Mesendoderm (in vitro differentiated cells): ENCODE measurements at regions not wholly inside any gene's neighbourhood (a gene's known extent, or its start where the extent isn't known, plus 50 kb on each side); places are given as distances from the start of the nearest gene placed in this dataset.
A peak's percentile ranks its signal among the peaks of the same experiment; 100 is the strongest.

Source experiments
- DNase-seq: peaks from one replicate; pipeline ENCODE4 v3.0.0; 2013
- H2AK5ac ChIP-seq: 2 replicates; pipeline ENCODE4 v1.6.1; 2013; ENCODE audit warnings: low read length, inconsistent platforms
- H2BK120ac ChIP-seq: 2 replicates; pipeline ENCODE4 v1.6.1; 2013; ENCODE audit warnings: low read depth, mild to moderate bottlenecking, low read length, moderate library complexity, mixed read lengths
- H2BK15ac ChIP-seq: replicated peaks from 2 replicates; pipeline ENCODE4 v1.6.1; 2013; ENCODE audit warnings: low read depth, mild to moderate bottlenecking, moderate library complexity
- H2BK5ac ChIP-seq: 2 replicates; pipeline ENCODE4 v1.6.1; 2013; ENCODE audit warnings: low read length, inconsistent platforms
- H3K18ac ChIP-seq: 2 replicates; pipeline ENCODE4 v1.6.1; 2013; ENCODE audit warnings: mild to moderate bottlenecking, low read length, mixed read lengths
- H3K23ac ChIP-seq: one replicate; pipeline ENCODE4 v1.6.1; 2013; ENCODE audit warnings: low read length
- H3K27ac ChIP-seq: 2 replicates; pipeline ENCODE4 v1.5.1; 2013; ENCODE audit warnings: low read depth, mild to moderate bottlenecking, inconsistent platforms, low read length, moderate library complexity
- H3K27me3 ChIP-seq: 2 replicates; pipeline ENCODE4 v1.6.1; 2013; ENCODE audit warnings: low read length, control low read depth, mild to moderate bottlenecking, inconsistent platforms; ENCODE audit not compliant: insufficient read depth, poor library complexity
- H3K36me3 ChIP-seq: 2 replicates; pipeline ENCODE4 v1.6.1; 2013; ENCODE audit warnings: low read length, inconsistent platforms; ENCODE audit not compliant: control insufficient read depth, insufficient read depth
- H3K4ac ChIP-seq: one replicate; pipeline ENCODE4 v1.6.1; 2013; ENCODE audit warnings: low read depth, mild to moderate bottlenecking, low read length, moderate library complexity
- H3K4me1 ChIP-seq: 2 replicates; pipeline ENCODE4 v1.6.1; 2013; ENCODE audit warnings: low read depth, low read length, inconsistent platforms; ENCODE audit not compliant: control insufficient read depth
- H3K4me2 ChIP-seq: 2 replicates; pipeline ENCODE4 v1.6.1; 2013; ENCODE audit warnings: low read length
- H3K4me3 ChIP-seq: 2 replicates; pipeline ENCODE4 v1.5.1; 2013; ENCODE audit warnings: mild to moderate bottlenecking, low read length
- H3K56ac ChIP-seq: one replicate; pipeline ENCODE4 v1.6.1; 2013; ENCODE audit warnings: low read length
- H3K79me1 ChIP-seq: 2 replicates; pipeline ENCODE4 v1.6.1; 2013; ENCODE audit warnings: low read length, inconsistent platforms
- H3K79me2 ChIP-seq: 2 replicates; pipeline ENCODE4 v1.6.1; 2013; ENCODE audit warnings: mild to moderate bottlenecking, low read length; ENCODE audit not compliant: control insufficient read depth, insufficient read depth
- H3K9ac ChIP-seq: 2 replicates; pipeline ENCODE4 v1.6.1; 2013; ENCODE audit warnings: low read length, inconsistent platforms
- H4K5ac ChIP-seq: one replicate; pipeline ENCODE4 v1.6.1; 2013; ENCODE audit warnings: low read length
- H4K8ac ChIP-seq: one replicate; pipeline ENCODE4 v1.6.1; 2013; ENCODE audit warnings: low read depth, mild to moderate bottlenecking, control low read depth, low read length, moderate library complexity
- WGBS: extraction: QIAGEN DNeasy Blood & Tissue Kit; methylation state at CpG from one replicate; pipeline ENCODE4 v1.1.7; 2013; ENCODE audit warnings: low lambda C conversion rate, missing lambda C conversion rate; ENCODE audit not compliant: insufficient coverage; ENCODE audit errors: extremely low coverage; 5-methylcytosine and 5-hydroxymethylcytosine counted together

- H3K36me3 ChIP-seq, result no peaks in the 10 kb centered on the region
- H3K4me3 ChIP-seq, result no peak overlapping the region
- H2BK5ac ChIP-seq, result no peak overlapping the region
- H3K79me2 ChIP-seq, result no peaks in the 10 kb centered on the region
- no peak overlapping the region for H2AK5ac ChIP-seq
- H3K79me1 ChIP-seq, result no peaks in the 10 kb centered on the region
- H3K27ac ChIP-seq, result no peak overlapping the region
- no peak overlapping the region for H3K9ac ChIP-seq
- no peak overlapping the region for H4K8ac ChIP-seq
- no peak overlapping the region for H2BK120ac ChIP-seq
- H3K27me3 ChIP-seq, result no peaks in the 10 kb centered on the region
- H3K4ac ChIP-seq, result no peak overlapping the region
- H4K5ac ChIP-seq, result no peak overlapping the region
- no peak overlapping the region for H3K18ac ChIP-seq
- no peak overlapping the region for H3K4me2 ChIP-seq
- H2BK15ac ChIP-seq, result no peak overlapping the region
- H3K23ac ChIP-seq, result no peak overlapping the region
- DNase-seq, result no peak
- H3K4me1 ChIP-seq, result no peaks in the 10 kb centered on the region
- no peak overlapping the region for H3K56ac ChIP-seq
Measured at GRCh38 chr6:147003186-147003585, 201.0 kb upstream of the STXBP5 start.

GRCh38 chr6:147005499-147005898 lies 198.7 kb upstream of the STXBP5 start:
- Histone ChIP-seq H3K27ac (no peak overlapping the region), H3K27me3 (no peaks in the 10 kb centered on the region), H3K9ac (no peak overlapping the region), H3K4me3 (no peak overlapping the region), H3K56ac (no peak overlapping the region), H3K4ac (no peak overlapping the region), H2AK5ac (no peak overlapping the region), H3K4me2 (no peak overlapping the region), H2BK15ac (no peak overlapping the region), H3K23ac (no peak overlapping the region), H2BK120ac (no peak overlapping the region), H3K18ac (no peak overlapping the region), H3K79me1 (no peaks in the 10 kb centered on the region), H2BK5ac (no peak overlapping the region), H3K36me3 (no peaks in the 10 kb centered on the region), H3K79me2 (no peaks in the 10 kb centered on the region), H3K4me1 (no peaks in the 10 kb centered on the region), H4K5ac (no peak overlapping the region), H4K8ac (no peak overlapping the region)
- peak; percentile 64 for DNase-seq

- H4K5ac ChIP-seq, result no peak overlapping the region
- no peaks in the 10 kb centered on the region for H3K79me1 ChIP-seq
- H4K8ac ChIP-seq, result no peak overlapping the region
- H3K18ac ChIP-seq, result no peak overlapping the region
- no peaks in the 10 kb centered on the region for H3K79me2 ChIP-seq
- no peak for DNase-seq
- H3K56ac ChIP-seq, result no peak overlapping the region
- H2BK15ac ChIP-seq, result no peak overlapping the region
- H3K4me3 ChIP-seq, result no peak overlapping the region
- H3K27ac ChIP-seq, result no peak overlapping the region
- no peak overlapping the region for H3K23ac ChIP-seq
- no peaks in the 10 kb centered on the region for H3K4me1 ChIP-seq
- no peaks in the 10 kb centered on the region for H3K36me3 ChIP-seq
- no peak overlapping the region for H2AK5ac ChIP-seq
- H2BK120ac ChIP-seq, result no peak overlapping the region
- H2BK5ac ChIP-seq, result no peak overlapping the region
- no peak overlapping the region for H3K9ac ChIP-seq
- no peak overlapping the region for H3K4ac ChIP-seq
- no peaks in the 10 kb centered on the region for H3K27me3 ChIP-seq
- H3K4me2 ChIP-seq, result no peak overlapping the region
Measured at GRCh38 chr6:147007441-147007840, 196.8 kb upstream of the STXBP5 start.

GRCh38 chr6:147009358-147009757 lies 194.9 kb upstream of the STXBP5 start:
- Histone ChIP-seq H2AK5ac (no peak overlapping the region), H3K4me1 (no peaks in the 10 kb centered on the region), H3K27me3 (no peaks in the 10 kb centered on the region), H3K79me1 (no peaks in the 10 kb centered on the region), H3K79me2 (no peaks in the 10 kb centered on the region), H3K4ac (no peak overlapping the region), H2BK5ac (no peak overlapping the region), H3K4me2 (no peak overlapping the region), H3K18ac (no peak overlapping the region), H3K23ac (no peak overlapping the region), H3K9ac (no peak overlapping the region), H4K5ac (no peak overlapping the region), H3K36me3 (no peaks in the 10 kb centered on the region), H2BK120ac (no peak overlapping the region), H4K8ac (no peak overlapping the region), H3K56ac (no peak overlapping the region), H2BK15ac (no peak overlapping the region), H3K27ac (no peak overlapping the region), H3K4me3 (no peak overlapping the region)
- no peak for DNase-seq
- WGBS, result no CpG with 5 or more reads among the region's 2 CpGs

GRCh38 chr6:147015674-147016073 lies 188.5 kb upstream of the STXBP5 start:
- no CpG with 5 or more reads among the region's 5 CpGs for WGBS
- no peak overlapping the region for H2BK5ac ChIP-seq
- H3K56ac ChIP-seq, result no peak overlapping the region
- H3K9ac ChIP-seq, result no peak overlapping the region
- H2AK5ac ChIP-seq, result no peak overlapping the region
- H3K4ac ChIP-seq, result no peak overlapping the region
- H4K5ac ChIP-seq, result no peak overlapping the region
- H3K18ac ChIP-seq, result no peak overlapping the region
- no peaks in the 10 kb centered on the region for H3K36me3 ChIP-seq
- no peak overlapping the region for H4K8ac ChIP-seq
- H3K4me2 ChIP-seq, result no peak overlapping the region
- H2BK120ac ChIP-seq, result no peak overlapping the region
- no peak for DNase-seq
- no peaks in the 10 kb centered on the region for H3K27me3 ChIP-seq
- H3K27ac ChIP-seq, result no peak overlapping the region
- no peak overlapping the region for H2BK15ac ChIP-seq
- no peaks in the 10 kb centered on the region for H3K79me2 ChIP-seq
- no peak overlapping the region for H3K4me3 ChIP-seq
- no peaks in the 10 kb centered on the region for H3K4me1 ChIP-seq
- no peaks in the 10 kb centered on the region for H3K79me1 ChIP-seq
- H3K23ac ChIP-seq, result no peak overlapping the region

- H3K4ac ChIP-seq, result no peak overlapping the region
- H2BK120ac ChIP-seq, result no peak overlapping the region
- no peak overlapping the region for H2BK5ac ChIP-seq
- no peak overlapping the region for H3K4me3 ChIP-seq
- H3K27me3 ChIP-seq, result no peaks in the 10 kb centered on the region
- H3K79me2 ChIP-seq, result no peaks in the 10 kb centered on the region
- H3K4me2 ChIP-seq, result no peak overlapping the region
- no peaks in the 10 kb centered on the region for H3K36me3 ChIP-seq
- H3K23ac ChIP-seq, result no peak overlapping the region
- H3K56ac ChIP-seq, result no peak overlapping the region
- no peak for DNase-seq
- no peaks in the 10 kb centered on the region for H3K79me1 ChIP-seq
- no peak overlapping the region for H2AK5ac ChIP-seq
- no peak overlapping the region for H4K5ac ChIP-seq
- no CpG with 5 or more reads among the region's 3 CpGs for WGBS
- H4K8ac ChIP-seq, result no peak overlapping the region
- no peak overlapping the region for H3K18ac ChIP-seq
- H3K9ac ChIP-seq, result no peak overlapping the region
- no peak overlapping the region for H3K27ac ChIP-seq
- H2BK15ac ChIP-seq, result no peak overlapping the region
- no peaks in the 10 kb centered on the region for H3K4me1 ChIP-seq
Measured at GRCh38 chr6:147016440-147016839, 187.8 kb upstream of the STXBP5 start.
